LNCAP (cell line): ENCODE measurements at regions not wholly inside any gene's neighbourhood (a gene's known extent, or its start where the extent isn't known, plus 50 kb on each side); places are given as distances from the start of the nearest gene placed in this dataset.

Experiments used
- CTCF ChIP-seq: fragments of 450-650 bp; IDR thresholded peaks from 2 replicates; pipeline ENCODE4 v1.5.1; 2017; ENCODE audit warnings: mild to moderate bottlenecking

- TF ChIP-seq CTCF, result no peak
Measured at GRCh38 chr13:79647533-79647932, 166.6 kb downstream of the NDFIP2 start.

- no peak for TF ChIP-seq CTCF
Measured at GRCh38 chr13:79646880-79647279, 165.9 kb downstream of the NDFIP2 start.

GRCh38 chr13:79645569-79645968, 164.6 kb downstream of the NDFIP2 start:
- TF ChIP-seq CTCF, result no peak

- no peak for TF ChIP-seq CTCF
Measured at GRCh38 chr13:79642596-79642995, 161.6 kb downstream of the NDFIP2 start.

GRCh38 chr13:79637133-79637763, 156.3 kb downstream of the NDFIP2 start:
- no peak for TF ChIP-seq CTCF

GRCh38 chr13:79631051-79631659, 150.2 kb downstream of the NDFIP2 start:
- no peak for TF ChIP-seq CTCF

- no peak for TF ChIP-seq CTCF
Measured at GRCh38 chr13:79628463-79628862, 147.5 kb downstream of the NDFIP2 start.
